ENCODE measurements at regions not wholly inside any gene's neighbourhood (a gene's known extent, or its start where the extent isn't known, plus 50 kb on each side); places are given as distances from the start of the nearest gene placed in this dataset.

- TF ChIP-seq SCRT2 (tag by site-specific recombination; IDR thresholded peaks at IDR 0.05), result no peak
- no peak for TF ChIP-seq ZNF354C (tag by site-specific recombination; IDR thresholded peaks at IDR 0.05; ENCODE audit: borderline replicate concordance, low read depth)
- TF ChIP-seq ZNF624 (tag by site-specific recombination; IDR thresholded peaks at IDR 0.05), result no peak
- no peak for TF ChIP-seq ZNF585B (tag by site-specific recombination; IDR thresholded peaks at IDR 0.05)
- TF ChIP-seq ZBTB10 (tag by site-specific recombination; IDR thresholded peaks at IDR 0.05), result no peak
- TF ChIP-seq MEIS1 (CRISPR knock-in tag; IDR thresholded peaks at IDR 0.05; ENCODE audit: borderline replicate concordance), result no peak
- TF ChIP-seq ZNF280D (tag by site-specific recombination; IDR thresholded peaks at IDR 0.05), result no peak
- TF ChIP-seq CTCF (tag by site-specific recombination; IDR thresholded peaks at IDR 0.05), result no peak
Measured at GRCh38 chr5:106488407-106488806, 1182.3 kb downstream of the EFNA5 start.

Measured in HEK293 (cell line).